Thymus (tissue), 11 donors: ENCODE measurements at regions not wholly inside any gene's neighbourhood (a gene's known extent, or its start where the extent isn't known, plus 50 kb on each side); places are given as distances from the start of the nearest gene placed in this dataset.
"Not testable (repeated sequence)": the region's sequence is repeated elsewhere in the genome, so short reads cannot be mapped to it uniquely, and the experiment has no call there.

Experiments used
- DNase-seq, 9 donors: peaks; one replicate each; pipeline ENCODE4 v3.0.0-alpha.2; 2013; ENCODE audit warnings: low spot score in 9 of 9, low read depth in 6 of 9, missing footprints in 1 of 9
- H3K27ac ChIP-seq, 2 donors: one replicate each; pipeline ENCODE4 v1.5.1; 2013; ENCODE audit warnings: control low read depth in 1 of 2, low read depth in 1 of 2, low read length in 1 of 2, mild to moderate bottlenecking in 1 of 2, moderate library complexity in 1 of 2
- H3K27me3 ChIP-seq, 2 donors: one replicate each; pipeline ENCODE4 v1.5.1; 2013; ENCODE audit warnings: low read length in 1 of 2; ENCODE audit not compliant: control insufficient read depth in 2 of 2, insufficient read depth in 1 of 2
- H3K36me3 ChIP-seq, 2 donors: one replicate each; pipeline ENCODE4 v1.5.1; 2013; ENCODE audit warnings: low read length in 1 of 2, mild to moderate bottlenecking in 1 of 2, moderate library complexity in 1 of 2; ENCODE audit not compliant: control insufficient read depth in 2 of 2, insufficient read depth in 2 of 2
- H3K4me1 ChIP-seq, 2 donors: one replicate each; pipeline ENCODE4 v1.5.1; 2013; ENCODE audit warnings: low read length in 2 of 2; ENCODE audit not compliant: control insufficient read depth in 2 of 2, insufficient read depth in 2 of 2
- H3K4me3 ChIP-seq, 2 donors: one replicate each; pipeline ENCODE4 v1.5.1; 2013; ENCODE audit warnings: low read length in 2 of 2, control low read depth in 1 of 2, mild to moderate bottlenecking in 1 of 2
- H3K9me3 ChIP-seq, 2 donors: one replicate each; pipeline ENCODE4 v1.5.1; 2013; ENCODE audit warnings: low read length in 1 of 2, mild to moderate bottlenecking in 1 of 2; ENCODE audit not compliant: control insufficient read depth in 2 of 2, insufficient read depth in 1 of 2
- WGBS: extraction: QIAGEN DNeasy Blood & Tissue Kit; methylation state at CpG from one replicate; pipeline ENCODE4 v1.1.7; 2013; 5-methylcytosine and 5-hydroxymethylcytosine counted together
- donor health status: healthy.

- Histone ChIP-seq H3K4me1 (no peaks in the 10 kb centered on the region), H3K27ac (no peak overlapping the region), H3K9me3 (no peaks in the 10 kb centered on the region), H3K27me3 (no peaks in the 10 kb centered on the region), H3K36me3 (no peaks in the 10 kb centered on the region), H3K4me3 (no peak overlapping the region)
- WGBS: 93% methylated on average over 1 of the region's 1 CpG
- DNase-seq: no peak
Measured at GRCh38 chr12:87039536-87039935, 783.3 kb upstream of the MGAT4C start.

DNA sequence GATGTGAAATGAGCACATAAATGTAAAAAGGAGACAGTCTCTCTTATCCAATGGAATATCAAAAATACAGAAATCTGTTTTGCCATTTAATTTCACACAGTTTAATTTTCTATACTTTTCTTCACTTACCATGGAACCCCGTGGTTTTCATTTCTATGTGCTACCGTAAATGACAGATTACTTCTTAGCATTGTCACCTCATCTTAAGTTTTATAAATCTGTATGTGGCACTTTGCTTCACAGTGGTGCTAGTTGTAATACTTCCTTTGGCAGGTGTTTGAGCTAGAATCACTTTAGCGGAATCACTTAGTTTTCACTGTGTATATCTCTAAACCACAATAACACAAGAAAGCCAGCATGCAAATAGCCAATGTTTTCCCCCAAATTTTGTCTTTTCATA, 781.9 kb upstream of the MGAT4C start:
- DNase-seq: no peak
- Histone ChIP-seq H3K4me1 (no peaks in the 10 kb centered on the region), H3K27me3 (no peaks in the 10 kb centered on the region), H3K27ac (no peak overlapping the region), H3K9me3 (no peaks in the 10 kb centered on the region), H3K4me3 (no peak overlapping the region), H3K36me3 (no peaks in the 10 kb centered on the region)
- 94% methylated on average over 3 of the region's 3 CpGs for WGBS

DNA sequence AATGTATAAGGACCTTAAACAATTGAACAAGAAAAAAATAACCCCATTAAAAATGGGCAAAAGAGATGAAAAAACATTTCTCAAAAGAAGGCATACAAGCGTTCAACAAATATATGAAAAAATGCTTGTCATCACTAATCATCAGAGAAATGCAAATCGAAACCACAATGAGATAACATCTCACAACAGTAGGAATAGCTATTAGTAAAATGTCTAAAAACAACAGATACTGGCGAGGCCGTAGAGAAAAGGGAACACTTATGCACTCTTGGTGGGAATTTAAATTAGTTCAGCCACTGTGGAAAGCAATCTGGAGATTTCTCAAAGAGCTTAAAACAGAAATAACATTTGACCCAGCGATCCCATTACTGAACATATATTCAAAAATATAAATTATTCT, 769.8 kb upstream of the MGAT4C start:
- no peak for DNase-seq
- Histone ChIP-seq H3K9me3 (peaks cover 0 to 4% of the 10 kb centered on the region in 2 donors), H3K27ac (no peak overlapping the region), H3K4me3 (no peak overlapping the region), H3K36me3 (no peaks in the 10 kb centered on the region), H3K4me1 (no peaks in the 10 kb centered on the region), H3K27me3 (no peaks in the 10 kb centered on the region)
- 81% methylated on average over 5 of the region's 5 CpGs for WGBS

GRCh38 chr12:87021400-87021799, 765.2 kb upstream of the MGAT4C start:
- WGBS: 82% methylated on average over 2 of the region's 2 CpGs
- H3K36me3 ChIP-seq: no peaks in the 10 kb centered on the region
- H3K9me3 ChIP-seq: peaks cover 0 to 5% of the 10 kb centered on the region in 2 donors
- H3K27me3 ChIP-seq: no peaks in the 10 kb centered on the region
- H3K27ac ChIP-seq: no peak overlapping the region
- no peak overlapping the region for H3K4me3 ChIP-seq
- no peaks in the 10 kb centered on the region for H3K4me1 ChIP-seq
- no peak for DNase-seq

GRCh38 chr12:87020071-87020470, 763.9 kb upstream of the MGAT4C start:
- 96% methylated on average over 1 of the region's 1 CpG for WGBS
- H3K36me3 ChIP-seq: no peaks in the 10 kb centered on the region

DNA sequence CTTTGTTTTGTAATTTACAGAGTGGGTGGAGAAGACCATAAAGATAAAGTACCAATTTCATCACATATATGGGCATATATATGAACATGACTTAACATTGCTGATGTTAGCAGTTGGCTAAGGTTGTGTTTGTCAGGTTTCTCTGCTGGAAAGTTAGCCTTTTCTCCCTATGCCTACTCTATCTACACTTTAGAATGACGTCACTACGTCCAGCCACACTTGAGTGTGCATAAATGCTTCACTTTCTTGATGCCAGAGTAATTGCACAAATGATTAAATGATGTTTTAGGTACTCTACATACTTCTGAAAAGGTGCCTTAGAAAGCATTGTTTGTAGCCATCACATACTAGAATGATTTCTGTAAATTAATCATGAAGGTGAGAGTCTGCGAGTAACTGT, 759.2 kb upstream of the MGAT4C start:
- no peaks in the 10 kb centered on the region for H3K9me3 ChIP-seq
- no peaks in the 10 kb centered on the region for H3K4me1 ChIP-seq
- 91% methylated on average over 3 of the region's 3 CpGs for WGBS
- no peak overlapping the region for H3K27ac ChIP-seq
- H3K4me3 ChIP-seq: no peak overlapping the region
- H3K27me3 ChIP-seq: no peaks in the 10 kb centered on the region
- H3K36me3 ChIP-seq: no peaks in the 10 kb centered on the region
- DNase-seq: no peak

More at GRCh38 chr12:87020071-87020470, 763.9 kb upstream of the MGAT4C start:
- peaks cover 0 to 5% of the 10 kb centered on the region in 2 donors for H3K9me3 ChIP-seq
- H3K4me3 ChIP-seq: no peak overlapping the region
- DNase-seq: no peak
- H3K27ac ChIP-seq: no peak overlapping the region
- H3K27me3 ChIP-seq: no peaks in the 10 kb centered on the region
- no peaks in the 10 kb centered on the region for H3K4me1 ChIP-seq

- Histone ChIP-seq H3K4me3 (no peak overlapping the region), H3K27ac (no peak overlapping the region), H3K4me1 (no peaks in the 10 kb centered on the region), H3K9me3 (no peaks in the 10 kb centered on the region), H3K36me3 (no peaks in the 10 kb centered on the region), H3K27me3 (no peaks in the 10 kb centered on the region)
- DNase-seq: no peak
- 87% methylated on average over 1 of the region's 1 CpG for WGBS
Measured at GRCh38 chr12:87008785-87009384, 752.7 kb upstream of the MGAT4C start.

DNA sequence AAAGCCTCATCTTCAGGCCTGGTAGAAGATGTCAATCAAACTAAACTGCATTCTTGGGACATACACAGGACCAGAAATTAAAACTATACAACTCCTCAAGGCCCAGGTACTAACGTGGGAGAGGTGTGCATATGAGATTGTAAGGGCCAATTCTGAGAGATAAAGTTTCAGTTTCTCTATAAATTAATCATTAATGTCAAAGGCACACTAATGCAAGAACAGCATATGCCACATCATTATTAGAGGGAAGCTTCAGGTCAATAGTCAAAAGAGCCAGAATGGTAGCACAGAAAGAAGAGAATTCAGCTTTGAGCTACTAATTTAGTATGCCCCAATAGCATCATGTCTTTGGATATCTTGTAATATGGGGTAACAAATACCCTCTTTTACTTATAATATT, 744.9 kb upstream of the MGAT4C start:
- no peak overlapping the region for H3K4me3 ChIP-seq
- no peaks in the 10 kb centered on the region for H3K27me3 ChIP-seq
- H3K27ac ChIP-seq: no peak overlapping the region
- H3K4me1 ChIP-seq: no peaks in the 10 kb centered on the region
- no peaks in the 10 kb centered on the region for H3K36me3 ChIP-seq
- H3K9me3 ChIP-seq: peaks cover 0 to 7% of the 10 kb centered on the region in 2 donors
- 73% methylated on average over 1 of the region's 1 CpG for WGBS
- no peak for DNase-seq

- Histone ChIP-seq H3K9me3 (no peaks in the 10 kb centered on the region), H3K4me1 (no peaks in the 10 kb centered on the region), H3K4me3 (no peak overlapping the region), H3K27ac (no peak overlapping the region), H3K27me3 (no peaks in the 10 kb centered on the region), H3K36me3 (no peaks in the 10 kb centered on the region)
- DNase-seq: no peak
- 96% methylated on average over 4 of the region's 4 CpGs for WGBS
Measured at GRCh38 chr12:86985298-86985697, 729.1 kb upstream of the MGAT4C start.

DNA sequence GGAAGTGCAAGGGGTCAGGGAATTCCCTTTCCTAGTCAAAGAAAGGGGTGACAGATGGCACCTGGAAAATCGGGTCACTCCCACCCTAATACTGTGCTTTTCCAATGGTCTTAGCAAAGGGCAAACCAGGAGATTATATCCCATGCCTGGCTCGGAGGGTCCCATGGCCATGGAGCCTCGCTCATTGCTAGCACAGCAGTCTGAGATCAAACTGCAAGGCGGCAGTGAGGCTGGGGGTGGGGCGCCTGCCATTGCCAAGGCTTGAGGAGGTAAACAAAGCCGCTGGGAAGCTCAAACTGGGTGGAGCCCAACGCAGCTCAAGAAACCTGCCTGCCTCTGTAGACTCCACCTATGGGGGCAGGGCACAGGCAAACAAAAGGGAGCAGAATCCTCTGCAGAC, 714.4 kb upstream of the MGAT4C start:
- WGBS: 91% methylated on average over 7 of the region's 7 CpGs
- not testable (repeated sequence) for H3K9me3 ChIP-seq, H3K36me3 ChIP-seq, DNase-seq, H3K27ac ChIP-seq, H3K4me3 ChIP-seq, H3K4me1 ChIP-seq, H3K27me3 ChIP-seq
